NCI-H345 treated with DMSO at 0.1 percent for 48 hours (cell line): ENCODE measurements at regions not wholly inside any gene's neighbourhood (a gene's known extent, or its start where the extent isn't known, plus 50 kb on each side); places are given as distances from the start of the nearest gene placed in this dataset.

Source experiments
- DNase-seq: peaks from one replicate; lab custom pipeline; 2025; ENCODE audit not compliant: unreplicated experiment; lab: John Stamatoyannopoulos, UW

DNA sequence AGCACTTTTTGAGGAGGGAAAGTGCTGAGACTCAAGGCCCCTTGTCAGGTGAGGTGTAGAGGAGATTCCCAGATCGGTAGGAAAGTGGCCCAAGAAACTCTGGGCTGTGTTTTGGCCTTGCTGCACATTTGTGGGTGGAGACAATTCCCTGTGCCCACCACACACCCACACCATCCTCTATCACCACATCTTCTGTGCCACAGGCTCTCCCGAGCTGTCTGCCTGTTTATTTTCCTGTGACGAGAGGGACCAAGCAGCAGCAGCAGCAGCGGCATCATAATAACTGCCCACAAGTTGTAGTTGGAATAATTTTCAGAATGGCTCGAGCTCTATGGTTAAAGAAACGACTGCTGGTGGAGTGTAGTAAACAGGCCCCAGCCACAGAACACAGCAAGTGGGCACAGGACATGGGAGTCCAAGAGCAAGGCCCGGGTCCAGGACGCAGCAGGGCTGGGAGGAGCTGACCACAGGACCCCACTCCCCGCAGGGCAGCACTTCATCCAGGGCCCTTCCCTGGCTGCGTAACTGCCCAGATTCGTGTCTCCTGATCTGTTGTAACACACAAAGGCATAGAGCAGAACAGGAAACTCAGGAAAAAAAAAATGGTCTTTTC, 55.6 kb upstream of the BCL2L14 start:
- DNase-seq, result no peak

DNA sequence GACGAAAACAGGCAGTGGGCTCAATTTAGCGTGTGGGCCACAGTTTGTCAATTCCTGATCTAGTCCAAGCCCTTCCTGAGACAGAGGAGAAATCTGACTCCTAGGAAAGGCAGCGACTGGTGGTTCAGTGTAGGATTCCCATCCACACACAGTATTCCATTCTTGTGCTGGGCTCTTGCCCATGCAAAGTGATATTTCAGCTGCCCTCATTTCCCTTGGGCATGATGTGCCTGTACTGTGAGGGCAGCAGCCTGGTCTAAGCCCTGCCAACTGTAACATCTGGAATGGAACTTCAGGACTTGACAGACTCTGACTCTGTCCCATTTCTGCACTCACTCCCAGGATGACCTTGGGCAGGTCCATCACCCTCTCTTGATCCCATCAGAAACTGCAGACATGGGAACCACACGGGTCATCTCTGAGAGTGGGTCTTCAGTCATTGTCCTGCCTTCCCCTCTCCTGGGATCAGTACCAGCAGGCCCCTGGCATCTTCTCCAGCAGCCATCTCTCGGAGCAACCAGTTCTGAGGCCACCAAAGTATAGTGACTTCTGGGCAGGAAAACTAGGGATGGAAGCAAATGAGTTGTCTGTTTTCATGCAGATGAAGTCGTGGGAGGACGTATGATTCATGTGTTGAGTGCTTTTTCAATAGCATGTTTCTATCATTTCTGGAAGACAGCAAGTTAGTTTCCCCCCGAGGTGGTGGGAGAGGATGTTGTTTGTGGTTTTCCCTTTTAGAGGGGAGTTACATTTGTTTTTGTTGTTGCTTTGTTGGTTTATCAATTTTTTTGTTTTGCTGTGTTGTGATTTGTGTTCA, 54.2 kb upstream of the BCL2L14 start:
- no peak for DNase-seq

DNA sequence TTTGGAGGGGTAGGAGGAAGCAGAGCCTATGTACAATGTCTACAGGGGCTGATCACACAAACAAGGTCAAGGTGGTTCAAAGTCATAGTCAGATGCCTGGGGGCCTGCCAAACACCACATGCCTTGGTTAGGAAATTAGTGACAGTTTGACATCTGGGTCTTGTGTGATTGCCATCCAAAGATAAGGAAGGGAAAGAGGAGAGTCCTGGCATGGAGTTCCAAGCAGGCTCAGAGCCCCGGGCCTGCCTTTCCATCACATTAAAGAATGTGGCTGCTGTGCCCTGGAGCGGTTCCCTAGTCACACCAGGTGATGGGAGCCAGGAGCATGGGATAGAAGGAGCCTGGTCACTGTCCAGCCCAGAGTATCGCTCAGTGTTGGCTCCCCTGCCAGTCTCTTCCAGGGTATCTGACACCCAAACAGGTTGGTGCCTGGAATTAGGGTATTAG, 53.6 kb upstream of the BCL2L14 start:
- DNase-seq, result no peak

DNA sequence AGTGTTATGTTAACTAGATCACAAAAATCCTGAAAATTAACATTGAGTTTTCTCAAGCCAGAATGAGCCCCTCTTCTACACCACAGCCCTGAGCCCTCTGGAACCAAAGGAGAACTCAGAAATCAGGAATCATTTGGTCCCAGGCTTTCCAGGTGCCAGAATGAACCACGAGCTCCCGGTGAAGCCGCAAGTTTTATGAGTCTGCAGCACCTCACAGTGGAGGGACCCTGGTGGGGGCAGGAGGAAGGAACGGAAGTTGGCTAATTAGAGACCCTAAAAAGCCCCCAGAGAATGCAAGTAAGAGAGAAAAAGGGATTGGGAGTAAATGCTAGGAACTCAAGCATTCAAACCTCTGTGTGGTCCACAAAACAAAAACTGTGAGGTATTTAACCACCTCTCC, 52.9 kb upstream of the BCL2L14 start:
- DNase-seq, result no peak

DNA sequence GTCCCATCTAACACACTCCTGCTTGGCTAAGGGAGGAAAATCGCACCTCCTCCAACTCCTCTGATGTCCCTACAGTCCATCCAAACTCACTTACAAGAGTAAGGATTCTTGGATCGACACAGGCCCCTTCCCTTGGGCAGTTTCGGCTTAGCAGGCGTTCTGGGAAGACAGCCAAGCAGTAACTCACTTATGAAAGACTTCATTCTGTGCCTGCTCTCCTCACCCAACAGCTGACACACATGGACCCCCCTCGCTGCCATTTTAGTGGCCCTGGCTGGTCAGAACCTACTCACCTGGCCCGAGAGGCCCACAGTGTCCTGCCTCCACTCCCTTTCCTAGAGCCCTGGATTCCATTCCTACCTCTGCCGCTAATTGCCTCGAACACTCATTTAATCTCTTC, 52.3 kb upstream of the BCL2L14 start:
- no peak for DNase-seq

DNA sequence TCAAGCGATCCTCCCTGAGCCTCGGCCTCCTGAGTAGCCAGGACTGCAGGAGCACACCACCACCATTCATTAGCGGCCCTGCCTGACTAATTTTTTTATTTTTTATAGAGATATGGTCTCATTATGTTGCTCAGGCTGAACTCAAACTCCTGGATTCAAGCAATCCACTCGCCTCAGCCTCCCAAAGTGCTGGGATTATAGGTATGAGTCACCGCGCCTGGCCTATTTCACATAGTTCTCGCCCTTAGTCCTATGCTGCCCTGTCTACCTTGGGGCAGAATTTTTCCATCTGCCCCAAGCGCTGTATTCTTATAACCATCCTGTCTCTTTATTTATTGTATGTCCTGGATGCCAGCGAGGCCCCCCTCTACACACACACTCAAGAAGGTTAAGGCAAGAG, 50.9 kb upstream of the BCL2L14 start:
- no peak for DNase-seq

DNA sequence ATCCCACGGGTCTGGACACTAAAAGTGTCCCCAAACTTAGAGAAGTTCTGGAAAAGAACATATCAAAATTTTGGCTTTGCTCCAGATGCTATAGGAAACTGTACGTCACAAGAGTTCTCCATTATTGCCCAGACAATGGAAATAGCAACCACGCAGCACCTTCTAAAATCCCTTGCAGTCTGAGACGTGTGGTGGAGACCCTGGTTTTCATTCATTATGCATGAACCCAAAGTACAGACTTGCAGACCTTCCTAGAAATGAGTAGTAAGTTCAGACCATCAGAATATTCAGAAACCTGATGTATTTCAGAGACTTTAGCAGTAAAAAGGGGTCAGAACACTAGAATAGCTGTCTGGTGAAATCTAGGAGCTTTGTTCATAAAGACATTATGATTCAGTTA, 50.0 kb upstream of the BCL2L14 start:
- DNase-seq, result no peak
